ENCODE measurements at regions not wholly inside any gene's neighbourhood (a gene's known extent, or its start where the extent isn't known, plus 50 kb on each side); places are given as distances from the start of the nearest gene placed in this dataset.

DNA sequence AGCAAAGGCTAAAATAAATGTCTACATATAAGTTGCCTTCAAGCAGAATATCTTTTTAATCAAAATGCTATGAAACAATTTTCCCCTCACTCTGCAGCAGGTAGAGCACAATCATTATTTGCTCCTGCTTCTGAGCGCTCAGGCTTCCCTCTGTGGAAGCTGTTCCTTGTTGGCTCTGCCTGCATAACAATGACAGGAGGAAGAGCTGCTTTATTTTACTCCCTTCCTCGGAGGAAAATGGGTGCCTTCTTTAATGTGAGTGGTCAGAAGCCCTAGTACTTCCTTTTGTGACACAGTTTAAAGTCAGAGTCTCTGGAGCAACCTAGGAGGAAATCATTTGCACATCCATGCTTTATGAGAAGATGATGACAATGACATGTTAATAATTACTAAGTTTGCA lies 492.1 kb downstream of the CDH8 start:
- POLR2A ChIA-PET, result no interaction called here
- Histone ChIP-seq H3K4me2 (ENCODE audit: insufficient read depth, low read length) (no peak overlapping the region), H3K9me3 (replicated peaks; ENCODE audit: control insufficient read depth, insufficient read depth, low read depth, low read length) (no peaks in the 10 kb centered on the region), H3K4me3 (no peak overlapping the region), H3K27me3 (ENCODE audit: control insufficient read depth in 2 of 2, insufficient read depth in 2 of 2, low read length in 2 of 2) (no peaks in the 10 kb centered on the region), H4K20me1 (replicated peaks; ENCODE audit: control insufficient read depth, insufficient read depth, low read length) (no peaks in the 10 kb centered on the region), H2AFZ (ENCODE audit: low read depth, low read length) (no peak overlapping the region), H3K36me3 (ENCODE audit: control insufficient read depth, insufficient read depth, low read length) (no peaks in the 10 kb centered on the region), H3K4me1 (replicated peaks in 1 of 2; ENCODE audit: control insufficient read depth in 2 of 2, insufficient read depth in 2 of 2, low read length in 2 of 2) (no peaks in the 10 kb centered on the region), H3K79me2 (ENCODE audit: control insufficient read depth, insufficient read depth, low read length) (no peaks in the 10 kb centered on the region), H3K27ac (ENCODE audit: extremely low read depth, low read depth, low read length) (no peak overlapping the region), H3K9me1 (ENCODE audit: control insufficient read depth, insufficient read depth, low read length) (no peaks in the 10 kb centered on the region), H3K9ac (ENCODE audit: insufficient read depth in 1 of 2, low read depth in 2 of 2, low read length in 2 of 2) (no peak overlapping the region)
- BruUV-seq (replicated peaks), result no TSS peak
- intact Hi-C loops (cut with micrococcal nuclease), result no loop called here
- CTCF ChIA-PET (ENCODE audit: low intra/inter-chr PET ratio), result no interaction called here
- no peak for ATAC-seq
- WGBS (ENCODE audit: insufficient coverage, low coverage, missing lambda C conversion rate), result 0% methylated on average over 2 of the region's 2 CpGs
- FAIRE-seq, result no peak
- in situ Hi-C loops (cut with MboI), result no loop called here
- DNase-seq (ENCODE audit: extremely low read depth in 1 of 4, low spot score in 3 of 4), result no peak
- TF ChIP-seq, protein P1, sequence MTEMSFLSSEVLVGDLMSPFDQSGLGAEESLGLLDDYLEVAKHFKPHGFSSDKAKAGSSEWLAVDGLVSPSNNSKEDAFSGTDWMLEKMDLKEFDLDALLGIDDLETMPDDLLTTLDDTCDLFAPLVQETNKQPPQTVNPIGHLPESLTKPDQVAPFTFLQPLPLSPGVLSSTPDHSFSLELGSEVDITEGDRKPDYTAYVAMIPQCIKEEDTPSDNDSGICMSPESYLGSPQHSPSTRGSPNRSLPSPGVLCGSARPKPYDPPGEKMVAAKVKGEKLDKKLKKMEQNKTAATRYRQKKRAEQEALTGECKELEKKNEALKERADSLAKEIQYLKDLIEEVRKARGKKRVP (CRISPR knock-in tag; IDR thresholded peaks at IDR 0.05), result no peak
- no peak for TF ChIP-seq SMARCB1 (IDR thresholded peaks at IDR 0.05; ENCODE audit: insufficient read length, low read depth)
- TF ChIP-seq U2AF1 (optimal IDR thresholded peaks at IDR 0.05; ENCODE audit: low read depth, low read length), result no peak
- no peak for TF ChIP-seq SPI1 (IDR thresholded peaks at IDR 0.05; ENCODE audit: borderline replicate concordance, low read depth, low read length)
- no peak for TF ChIP-seq U2AF2 (optimal IDR thresholded peaks at IDR 0.05; ENCODE audit: low read depth, low read length)
- TF ChIP-seq ZNF197 (CRISPR knock-in tag; IDR thresholded peaks at IDR 0.05; ENCODE audit: low read depth), result no peak
- no peak for TF ChIP-seq RBM39 (optimal IDR thresholded peaks at IDR 0.05; ENCODE audit: low read depth, low read length)
